ENCODE measurements at regions not wholly inside any gene's neighbourhood (a gene's known extent, or its start where the extent isn't known, plus 50 kb on each side); places are given as distances from the start of the nearest gene placed in this dataset.

DNA sequence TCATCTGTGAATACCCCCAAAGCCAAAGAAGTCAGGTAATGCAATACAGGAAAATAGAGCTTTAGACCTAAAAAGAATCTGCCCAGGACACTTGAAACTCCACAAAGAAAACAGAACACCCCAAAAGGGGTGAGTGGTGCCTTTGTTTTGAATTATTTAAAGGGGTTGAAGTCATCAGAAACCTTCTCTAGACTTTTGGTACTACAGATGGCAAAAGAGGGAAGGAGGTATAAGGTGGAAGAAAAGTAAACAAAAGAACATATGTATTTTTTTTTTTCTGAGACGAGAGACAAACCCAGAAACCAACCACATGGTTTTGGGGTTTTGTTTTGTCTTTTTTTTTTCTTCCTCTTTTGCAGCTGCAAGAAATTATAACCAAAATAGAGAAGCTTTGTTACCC, 1477.8 kb downstream of the C4orf33 start:
- no peak for ATAC-seq (ENCODE audit: insufficient read depth, low read depth)
- Histone ChIP-seq H3K4me2 (ENCODE audit: insufficient read depth, low read length) (no peak overlapping the region), H3K4me1 (ENCODE audit: insufficient read depth, low read length) (peaks cover 5% of the 10 kb centered on the region; the same call in 1 of the 2 replicates), H3K9me3 (ENCODE audit: insufficient read depth, low read length, severe bottlenecking) (peaks cover 6% of the 10 kb centered on the region), H3K27ac (ENCODE audit: low read length) (no peak overlapping the region), H2AFZ (ENCODE audit: low read depth, low read length) (no peak overlapping the region), H3K27me3 (ENCODE audit: insufficient read depth, low read length, poor library complexity) (no peaks in the 10 kb centered on the region), H4K20me1 (ENCODE audit: insufficient read depth, low read length) (no peaks in the 10 kb centered on the region), H3K36me3 (ENCODE audit: insufficient read depth, low read length) (no peaks in the 10 kb centered on the region), H3K79me2 (ENCODE audit: insufficient read depth, low read length) (no peaks in the 10 kb centered on the region), H3K9ac (ENCODE audit: low read depth, low read length) (no peak overlapping the region), H3K4me3 (ENCODE audit: low read depth in 1 of 2, low read length in 2 of 2) (no peak overlapping the region)
- TF ChIP-seq, protein P1, sequence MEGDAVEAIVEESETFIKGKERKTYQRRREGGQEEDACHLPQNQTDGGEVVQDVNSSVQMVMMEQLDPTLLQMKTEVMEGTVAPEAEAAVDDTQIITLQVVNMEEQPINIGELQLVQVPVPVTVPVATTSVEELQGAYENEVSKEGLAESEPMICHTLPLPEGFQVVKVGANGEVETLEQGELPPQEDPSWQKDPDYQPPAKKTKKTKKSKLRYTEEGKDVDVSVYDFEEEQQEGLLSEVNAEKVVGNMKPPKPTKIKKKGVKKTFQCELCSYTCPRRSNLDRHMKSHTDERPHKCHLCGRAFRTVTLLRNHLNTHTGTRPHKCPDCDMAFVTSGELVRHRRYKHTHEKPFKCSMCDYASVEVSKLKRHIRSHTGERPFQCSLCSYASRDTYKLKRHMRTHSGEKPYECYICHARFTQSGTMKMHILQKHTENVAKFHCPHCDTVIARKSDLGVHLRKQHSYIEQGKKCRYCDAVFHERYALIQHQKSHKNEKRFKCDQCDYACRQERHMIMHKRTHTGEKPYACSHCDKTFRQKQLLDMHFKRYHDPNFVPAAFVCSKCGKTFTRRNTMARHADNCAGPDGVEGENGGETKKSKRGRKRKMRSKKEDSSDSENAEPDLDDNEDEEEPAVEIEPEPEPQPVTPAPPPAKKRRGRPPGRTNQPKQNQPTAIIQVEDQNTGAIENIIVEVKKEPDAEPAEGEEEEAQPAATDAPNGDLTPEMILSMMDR (IDR thresholded peaks at IDR 0.05; ENCODE audit: borderline replicate concordance, extremely low read depth, low read length, poor library complexity, severe bottlenecking), result no peak
- no peak for TF ChIP-seq EZH2 (IDR thresholded peaks at IDR 0.05; ENCODE audit: borderline replicate concordance, low read depth, low read length, severe bottlenecking)
- DNase-seq, result no peak

DNA sequence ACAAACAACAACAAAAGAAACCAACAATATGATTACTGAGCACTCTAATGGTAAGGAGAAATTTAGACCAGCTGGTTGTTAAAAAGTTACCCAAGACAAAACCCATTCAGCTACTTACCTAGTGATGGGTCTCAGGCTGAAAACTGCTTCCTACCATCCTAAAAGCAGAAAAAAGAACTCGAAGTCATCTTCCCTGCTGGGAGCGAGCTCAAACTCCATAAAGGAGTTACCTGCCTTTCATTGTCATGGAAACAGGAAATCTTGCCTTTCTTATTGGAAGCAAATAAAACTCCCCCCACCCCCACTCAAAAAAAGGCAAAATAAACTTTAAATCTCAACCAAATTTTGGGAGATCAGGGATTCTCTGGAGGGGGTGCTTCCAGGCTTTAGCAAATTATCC, 1478.3 kb downstream of the C4orf33 start:
- Histone ChIP-seq H3K27me3 (ENCODE audit: insufficient read depth, low read length, poor library complexity) (no peaks in the 10 kb centered on the region), H4K20me1 (ENCODE audit: insufficient read depth, low read length) (no peaks in the 10 kb centered on the region), H3K79me2 (ENCODE audit: insufficient read depth, low read length) (no peaks in the 10 kb centered on the region), H3K27ac (ENCODE audit: low read length) (no peak overlapping the region), H3K9me3 (ENCODE audit: insufficient read depth, low read length, severe bottlenecking) (peaks cover 1% of the 10 kb centered on the region), H3K9ac (ENCODE audit: low read depth, low read length) (no peak overlapping the region), H2AFZ (ENCODE audit: low read depth, low read length) (no peak overlapping the region), H3K36me3 (ENCODE audit: insufficient read depth, low read length) (no peaks in the 10 kb centered on the region), H3K4me1 (ENCODE audit: insufficient read depth, low read length) (peaks cover 5% of the 10 kb centered on the region; the same call in 1 of the 2 replicates), H3K4me3 (ENCODE audit: low read depth in 1 of 2, low read length in 2 of 2) (no peak overlapping the region), H3K4me2 (ENCODE audit: insufficient read depth, low read length) (no peak overlapping the region)
- no peak for TF ChIP-seq EZH2 (IDR thresholded peaks at IDR 0.05; ENCODE audit: borderline replicate concordance, low read depth, low read length, severe bottlenecking)
- TF ChIP-seq, protein P1 (IDR thresholded peaks at IDR 0.05; ENCODE audit: borderline replicate concordance, extremely low read depth, low read length, poor library complexity, severe bottlenecking), result no peak
- ATAC-seq (ENCODE audit: insufficient read depth, low read depth) (no peak), DNase-seq (no peak)

GRCh38 chr4:130576218-130576617, 1480.3 kb downstream of the C4orf33 start:
- H3K9me3 ChIP-seq (ENCODE audit: insufficient read depth, low read length, severe bottlenecking), result no peaks in the 10 kb centered on the region

More at GRCh38 chr4:130576218-130576617, 1480.3 kb downstream of the C4orf33 start:
- no peak for DNase-seq
- H3K79me2 ChIP-seq (ENCODE audit: insufficient read depth, low read length), result no peaks in the 10 kb centered on the region
- no peaks in the 10 kb centered on the region for H3K36me3 ChIP-seq (ENCODE audit: insufficient read depth, low read length)
- no peak overlapping the region for H3K4me2 ChIP-seq (ENCODE audit: insufficient read depth, low read length)
- peaks cover 5% of the 10 kb centered on the region; the same call in 1 of the 2 replicates for H3K4me1 ChIP-seq (ENCODE audit: insufficient read depth, low read length)
- H2AFZ ChIP-seq (ENCODE audit: low read depth, low read length), result no peak overlapping the region
- no peak overlapping the region for H3K9ac ChIP-seq (ENCODE audit: low read depth, low read length)
- H3K27ac ChIP-seq (ENCODE audit: low read length), result no peak overlapping the region
- no peak for TF ChIP-seq EZH2 (IDR thresholded peaks at IDR 0.05; ENCODE audit: borderline replicate concordance, low read depth, low read length, severe bottlenecking)
- TF ChIP-seq, protein P1 (IDR thresholded peaks at IDR 0.05; ENCODE audit: borderline replicate concordance, extremely low read depth, low read length, poor library complexity, severe bottlenecking), result no peak
- H3K27me3 ChIP-seq (ENCODE audit: insufficient read depth, low read length, poor library complexity), result no peaks in the 10 kb centered on the region
- H3K4me3 ChIP-seq (ENCODE audit: low read depth in 1 of 2, low read length in 2 of 2), result no peak overlapping the region
- H4K20me1 ChIP-seq (ENCODE audit: insufficient read depth, low read length), result no peaks in the 10 kb centered on the region
- ATAC-seq (ENCODE audit: insufficient read depth, low read depth), result no peak

Data from DND-41 (cell line).